Dendritic cell treated with granulocyte-macrophage colony-stimulating factor and Interleukin-4, amounts not matched to agents 40 ng/mL and 50 ng/mL, for 4 days (primary cell): ENCODE measurements at regions not wholly inside any gene's neighbourhood (a gene's known extent, or its start where the extent isn't known, plus 50 kb on each side); places are given as distances from the start of the nearest gene placed in this dataset.

Experiments
- H3K27ac Mint-ChIP-seq: one replicate; pipeline ENCODE4 v1.8.0; 2022; ENCODE audit warnings: mild to moderate bottlenecking, mixed read lengths
- H3K27me3 Mint-ChIP-seq: one replicate; pipeline ENCODE4 v1.8.0; 2022; ENCODE audit warnings: mild to moderate bottlenecking, mixed read lengths
- H3K36me3 Mint-ChIP-seq: one replicate; pipeline ENCODE4 v1.8.0; 2022; ENCODE audit warnings: low read depth, mixed read lengths
- H3K4me1 Mint-ChIP-seq: one replicate; pipeline ENCODE4 v1.8.0; 2022; ENCODE audit warnings: low read depth, mixed read lengths
- H3K4me3 Mint-ChIP-seq: one replicate; pipeline ENCODE4 v1.8.0; 2022; ENCODE audit warnings: mild to moderate bottlenecking, moderate library complexity, mixed read lengths
- H3K9me3 Mint-ChIP-seq: one replicate; pipeline ENCODE4 v1.8.0; 2022; ENCODE audit warnings: mixed read lengths
- intact Hi-C: fragments of 100-400 bp; cut with micrococcal nuclease; formaldehyde crosslinking; loops from one replicate; pipeline ENCODE4 v1.15.0; 2022

- H3K4me3 Mint-ChIP-seq, result no peak overlapping the region
- H3K36me3 Mint-ChIP-seq, result no peaks in the 10 kb centered on the region
- H3K9me3 Mint-ChIP-seq, result no peaks in the 10 kb centered on the region
- intact Hi-C loops, result no loop called here
- no peak overlapping the region for H3K27ac Mint-ChIP-seq
- peaks cover 4% of the 10 kb centered on the region for H3K27me3 Mint-ChIP-seq
- H3K4me1 Mint-ChIP-seq, result no peaks in the 10 kb centered on the region
Measured at GRCh38 chr1:224856973-224857372, 72.5 kb upstream of the DNAH14 start.

- Mint-ChIP-seq H3K9me3 (no peaks in the 10 kb centered on the region), H3K27ac (no peak overlapping the region), H3K27me3 (peaks cover 4% of the 10 kb centered on the region), H3K4me1 (no peaks in the 10 kb centered on the region), H3K4me3 (no peak overlapping the region), H3K36me3 (no peaks in the 10 kb centered on the region)
- intact Hi-C loops, result no loop called here
Measured at GRCh38 chr1:224859651-224860050, 69.8 kb upstream of the DNAH14 start.

GRCh38 chr1:224860488-224861338 is 68.8 kb upstream of the DNAH14 start:
- Mint-ChIP-seq H3K4me1 (no peaks in the 10 kb centered on the region), H3K27ac (no peak overlapping the region), H3K27me3 (peaks cover 4% of the 10 kb centered on the region), H3K9me3 (no peaks in the 10 kb centered on the region), H3K4me3 (no peak overlapping the region), H3K36me3 (no peaks in the 10 kb centered on the region)
- intact Hi-C loops, result no loop called here

GRCh38 chr1:224861339-224861716 is 68.1 kb upstream of the DNAH14 start:
- peaks cover 3% of the 10 kb centered on the region for H3K27me3 Mint-ChIP-seq
- intact Hi-C loops, result no loop called here
- no peak overlapping the region for H3K27ac Mint-ChIP-seq
- no peaks in the 10 kb centered on the region for H3K36me3 Mint-ChIP-seq
- no peak overlapping the region for H3K4me3 Mint-ChIP-seq
- H3K4me1 Mint-ChIP-seq, result no peaks in the 10 kb centered on the region
- H3K9me3 Mint-ChIP-seq, result no peaks in the 10 kb centered on the region

- Mint-ChIP-seq H3K27me3 (peaks cover 3% of the 10 kb centered on the region), H3K4me3 (no peak overlapping the region), H3K36me3 (no peaks in the 10 kb centered on the region), H3K27ac (no peak overlapping the region), H3K9me3 (no peaks in the 10 kb centered on the region), H3K4me1 (no peaks in the 10 kb centered on the region)
- intact Hi-C loops, result no loop called here
Measured at GRCh38 chr1:224863486-224863885, 66.0 kb upstream of the DNAH14 start.

- H3K9me3 Mint-ChIP-seq, result no peaks in the 10 kb centered on the region
- H3K27me3 Mint-ChIP-seq, result peaks cover 3% of the 10 kb centered on the region
- H3K27ac Mint-ChIP-seq, result no peak overlapping the region
- no peak overlapping the region for H3K4me3 Mint-ChIP-seq
- H3K36me3 Mint-ChIP-seq, result no peaks in the 10 kb centered on the region
- H3K4me1 Mint-ChIP-seq, result no peaks in the 10 kb centered on the region
- intact Hi-C loops, result no loop called here
Measured at GRCh38 chr1:224864006-224864405, 65.5 kb upstream of the DNAH14 start.

- H3K36me3 Mint-ChIP-seq, result no peaks in the 10 kb centered on the region
- H3K27ac Mint-ChIP-seq, result no peak overlapping the region
- H3K27me3 Mint-ChIP-seq, result no peaks in the 10 kb centered on the region
- intact Hi-C loops, result no loop called here
- no peak overlapping the region for H3K4me3 Mint-ChIP-seq
- no peaks in the 10 kb centered on the region for H3K9me3 Mint-ChIP-seq
- H3K4me1 Mint-ChIP-seq, result no peaks in the 10 kb centered on the region
Measured at GRCh38 chr1:224865510-224865909, 64.0 kb upstream of the DNAH14 start.

- Mint-ChIP-seq H3K9me3 (no peaks in the 10 kb centered on the region), H3K36me3 (no peaks in the 10 kb centered on the region), H3K4me1 (no peaks in the 10 kb centered on the region), H3K27ac (no peak overlapping the region), H3K4me3 (no peak overlapping the region), H3K27me3 (no peaks in the 10 kb centered on the region)
- intact Hi-C loops, result no loop called here
Measured at GRCh38 chr1:224866940-224867339, 62.5 kb upstream of the DNAH14 start.

GRCh38 chr1:224867715-224868114 is 61.8 kb upstream of the DNAH14 start:
- no peak overlapping the region for H3K27ac Mint-ChIP-seq
- H3K36me3 Mint-ChIP-seq, result no peaks in the 10 kb centered on the region
- H3K4me1 Mint-ChIP-seq, result no peaks in the 10 kb centered on the region
- H3K27me3 Mint-ChIP-seq, result no peaks in the 10 kb centered on the region
- no peak overlapping the region for H3K4me3 Mint-ChIP-seq
- intact Hi-C loops, result no loop called here
- H3K9me3 Mint-ChIP-seq, result no peaks in the 10 kb centered on the region

GRCh38 chr1:224872832-224873433 is 56.5 kb upstream of the DNAH14 start:
- Mint-ChIP-seq H3K4me1 (no peaks in the 10 kb centered on the region), H3K9me3 (no peaks in the 10 kb centered on the region), H3K4me3 (no peak overlapping the region), H3K27me3 (peaks cover 9% of the 10 kb centered on the region), H3K36me3 (no peaks in the 10 kb centered on the region), H3K27ac (no peak overlapping the region)
- intact Hi-C loops, result no loop called here

GRCh38 chr1:224873434-224874369 is 55.8 kb upstream of the DNAH14 start:
- Mint-ChIP-seq H3K4me3 (no peak overlapping the region), H3K9me3 (no peaks in the 10 kb centered on the region), H3K27ac (no peak overlapping the region), H3K36me3 (no peaks in the 10 kb centered on the region), H3K4me1 (no peaks in the 10 kb centered on the region), H3K27me3 (peaks cover 9% of the 10 kb centered on the region)
- intact Hi-C loops, result no loop called here

- Mint-ChIP-seq H3K27ac (no peak overlapping the region), H3K4me3 (no peak overlapping the region), H3K36me3 (no peaks in the 10 kb centered on the region), H3K9me3 (no peaks in the 10 kb centered on the region), H3K4me1 (no peaks in the 10 kb centered on the region), H3K27me3 (peaks cover 9% of the 10 kb centered on the region)
- intact Hi-C loops, result no loop called here
Measured at GRCh38 chr1:224874775-224875174, 54.7 kb upstream of the DNAH14 start.

GRCh38 chr1:224879162-224879803 is 50.2 kb upstream of the DNAH14 start:
- intact Hi-C loops, result no loop called here
- Mint-ChIP-seq H3K4me3 (no peak overlapping the region), H3K27me3 (peaks cover 9% of the 10 kb centered on the region), H3K36me3 (no peaks in the 10 kb centered on the region), H3K27ac (no peak overlapping the region), H3K4me1 (no peaks in the 10 kb centered on the region), H3K9me3 (no peaks in the 10 kb centered on the region)
